ENCODE measurements at regions not wholly inside any gene's neighbourhood (a gene's known extent, or its start where the extent isn't known, plus 50 kb on each side); places are given as distances from the start of the nearest gene placed in this dataset.

GRCh38 chr7:34331102-34331501, 326.9 kb upstream of the NPSR1 start:
- Histone ChIP-seq H3K27me3 (no peaks in the 10 kb centered on the region), H3K36me3 (ENCODE audit: low read depth, missing control alignments) (no peaks in the 10 kb centered on the region), H3K4me3 (no peak overlapping the region), H3K9me3 (no peaks in the 10 kb centered on the region), H3K4me1 (no peaks in the 10 kb centered on the region), H3K27ac (no peak overlapping the region)
- 78 to 89% methylated on average over 2 of the region's 2 CpGs for whole genome bisulfite sequencing, 2 donors
- no peak for DNase-seq
- TF ChIP-seq POLR2A (IDR thresholded peaks at IDR 0.05) (no peak), CTCF (IDR thresholded peaks at IDR 0.05) (no peak)
- intact Hi-C loops (cut with DNase I; ENCODE audit: low total_unique reads): no loop called here

- Histone ChIP-seq H3K4me1 (no peaks in the 10 kb centered on the region), H3K27ac (no peak overlapping the region), H3K36me3 (ENCODE audit: low read depth, missing control alignments) (no peaks in the 10 kb centered on the region), H3K27me3 (no peaks in the 10 kb centered on the region), H3K9me3 (no peaks in the 10 kb centered on the region), H3K4me3 (no peak overlapping the region)
- DNase-seq: no peak
- intact Hi-C loops (cut with DNase I; ENCODE audit: low total_unique reads): no loop called here
- no peak for TF ChIP-seq CTCF (IDR thresholded peaks at IDR 0.05)
- no peak for TF ChIP-seq POLR2A (IDR thresholded peaks at IDR 0.05)
- WGBS, 2 donors: 90 to 94% methylated on average over 4 of the region's 4 CpGs
Observed at GRCh38 chr7:34332006-34332405, 326.0 kb upstream of the NPSR1 start.

GRCh38 chr7:34333184-34333583, 324.8 kb upstream of the NPSR1 start:
- TF ChIP-seq POLR2A (IDR thresholded peaks at IDR 0.05) (no peak), CTCF (IDR thresholded peaks at IDR 0.05) (no peak)
- no peaks in the 10 kb centered on the region for H3K4me1 ChIP-seq
- H3K36me3 ChIP-seq (ENCODE audit: low read depth, missing control alignments): no peaks in the 10 kb centered on the region
- no peak for DNase-seq
- intact Hi-C loops (cut with DNase I; ENCODE audit: low total_unique reads): no loop called here
- no peak overlapping the region for H3K4me3 ChIP-seq
- H3K9me3 ChIP-seq: no peaks in the 10 kb centered on the region
- no peak overlapping the region for H3K27ac ChIP-seq
- H3K27me3 ChIP-seq: no peaks in the 10 kb centered on the region
- 88 to 89% methylated on average over 2 of the region's 2 CpGs for WGBS, 2 donors

- H3K27ac ChIP-seq: no peak overlapping the region
- no peaks in the 10 kb centered on the region for H3K27me3 ChIP-seq
- no peak for DNase-seq
- H3K4me3 ChIP-seq: no peak overlapping the region
- no peaks in the 10 kb centered on the region for H3K4me1 ChIP-seq
- H3K36me3 ChIP-seq (ENCODE audit: low read depth, missing control alignments): no peaks in the 10 kb centered on the region
- H3K9me3 ChIP-seq: no peaks in the 10 kb centered on the region
- WGBS, 2 donors: 76 to 80% methylated on average over 4 of the region's 4 CpGs
- TF ChIP-seq CTCF (IDR thresholded peaks at IDR 0.05): no peak
- no peak for TF ChIP-seq POLR2A (IDR thresholded peaks at IDR 0.05)
- intact Hi-C loops (cut with DNase I; ENCODE audit: low total_unique reads): no loop called here
Observed at GRCh38 chr7:34333925-34334324, 324.1 kb upstream of the NPSR1 start.

- TF ChIP-seq CTCF (IDR thresholded peaks at IDR 0.05) (no peak), POLR2A (IDR thresholded peaks at IDR 0.05) (no peak)
- 90 to 95% methylated on average over 1 of the region's 1 CpG for WGBS, 2 donors
- intact Hi-C loops (cut with DNase I; ENCODE audit: low total_unique reads): no loop called here
- no peak for DNase-seq
- no peaks in the 10 kb centered on the region for H3K4me1 ChIP-seq
- H3K27me3 ChIP-seq: no peaks in the 10 kb centered on the region
- H3K36me3 ChIP-seq (ENCODE audit: low read depth, missing control alignments): no peaks in the 10 kb centered on the region
- H3K4me3 ChIP-seq: no peak overlapping the region
- no peak overlapping the region for H3K27ac ChIP-seq
- H3K9me3 ChIP-seq: no peaks in the 10 kb centered on the region
Observed at GRCh38 chr7:34337163-34337562, 320.9 kb upstream of the NPSR1 start.

Data from testis (tissue), 2 donors.